ENCODE measurements at regions not wholly inside any gene's neighbourhood (a gene's known extent, or its start where the extent isn't known, plus 50 kb on each side); places are given as distances from the start of the nearest gene placed in this dataset.

DNA sequence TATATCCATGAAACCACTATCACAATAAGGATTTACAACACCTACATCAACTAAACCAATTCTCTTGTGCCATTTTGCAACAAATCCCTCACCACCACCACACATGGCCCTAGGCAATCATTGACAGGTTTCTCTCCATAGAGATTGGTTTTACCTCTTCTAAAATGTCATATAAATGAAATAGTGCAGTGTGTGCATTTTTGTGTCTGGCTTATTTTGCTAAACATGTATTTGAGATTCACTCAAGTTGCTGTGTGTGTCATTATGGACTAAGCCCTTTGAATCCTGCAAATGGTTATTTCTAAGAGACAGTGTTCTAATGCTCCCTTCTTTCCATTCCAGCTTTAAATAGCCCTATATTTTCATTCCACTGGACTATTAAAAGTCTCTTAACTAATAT lies 179.7 kb upstream of the LRRC7 start:
- DNase-seq = no peak

GRCh38 chr1:69400128-69400527 lies 167.6 kb upstream of the LRRC7 start:
- DNase-seq = no peak

- no peak for DNase-seq
Observed at GRCh38 chr1:69401879-69402278, 165.8 kb upstream of the LRRC7 start.

- DNase-seq = no peak
Observed at GRCh38 chr1:69403756-69404320, 163.9 kb upstream of the LRRC7 start.

DNA sequence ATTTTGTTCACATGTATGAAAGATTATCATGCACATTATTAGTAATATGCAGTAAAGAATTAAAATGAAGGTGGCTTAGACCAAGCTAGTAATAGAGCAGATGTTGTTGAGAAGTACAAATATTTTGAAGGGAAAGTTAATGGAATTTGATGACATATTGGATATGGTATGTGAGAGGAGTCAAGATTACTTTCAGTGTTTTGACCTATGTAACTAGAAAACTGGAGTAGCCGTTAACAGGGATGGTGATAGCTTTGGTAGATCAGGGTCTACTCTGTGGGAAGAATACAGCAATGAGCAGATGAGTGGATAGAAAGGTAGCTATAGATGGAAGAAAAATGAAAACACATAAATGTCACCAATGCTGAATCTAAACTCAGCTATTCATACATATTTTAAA lies 163.2 kb upstream of the LRRC7 start:
- no peak for DNase-seq

- DNase-seq = no peak
Observed at GRCh38 chr1:69406244-69406643, 161.5 kb upstream of the LRRC7 start.

DNA sequence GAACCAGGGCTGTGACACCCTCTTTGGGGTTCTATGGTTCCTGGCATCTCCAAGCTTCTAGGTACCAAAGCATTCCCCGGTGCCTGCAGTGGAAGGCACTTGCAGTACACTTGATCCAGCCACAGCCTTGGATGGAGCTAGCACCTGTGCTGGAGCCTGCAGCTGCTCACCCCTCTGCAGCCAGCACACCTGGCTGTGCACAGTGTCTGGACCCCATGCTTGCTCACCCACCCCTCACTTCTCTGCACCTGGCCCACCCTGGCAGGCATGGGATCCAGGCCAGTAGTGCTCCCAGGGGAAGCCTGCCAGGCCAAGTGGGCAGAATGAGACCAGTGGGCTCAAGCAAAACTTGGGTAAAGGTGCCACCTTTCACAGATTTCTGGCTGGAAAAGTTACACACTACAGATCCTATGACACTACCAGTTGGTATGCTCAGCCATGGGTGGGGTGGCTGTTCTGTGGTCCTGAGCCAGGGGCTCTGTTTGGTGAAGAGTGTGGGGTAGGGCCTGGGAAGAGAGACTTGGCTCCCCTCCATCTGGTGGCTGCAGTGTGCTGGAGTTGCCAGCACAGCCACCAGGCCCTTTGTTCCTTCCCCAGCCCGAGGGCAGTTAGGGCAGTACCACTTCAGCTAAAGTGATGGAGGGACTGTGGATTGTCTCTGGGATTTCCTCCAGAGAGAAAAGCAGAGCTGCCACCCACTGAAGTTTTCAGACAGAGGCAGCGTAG lies 157.8 kb upstream of the LRRC7 start:
- no peak for DNase-seq

- no peak for DNase-seq
Observed at GRCh38 chr1:69410457-69410850, 157.3 kb upstream of the LRRC7 start.

DNA sequence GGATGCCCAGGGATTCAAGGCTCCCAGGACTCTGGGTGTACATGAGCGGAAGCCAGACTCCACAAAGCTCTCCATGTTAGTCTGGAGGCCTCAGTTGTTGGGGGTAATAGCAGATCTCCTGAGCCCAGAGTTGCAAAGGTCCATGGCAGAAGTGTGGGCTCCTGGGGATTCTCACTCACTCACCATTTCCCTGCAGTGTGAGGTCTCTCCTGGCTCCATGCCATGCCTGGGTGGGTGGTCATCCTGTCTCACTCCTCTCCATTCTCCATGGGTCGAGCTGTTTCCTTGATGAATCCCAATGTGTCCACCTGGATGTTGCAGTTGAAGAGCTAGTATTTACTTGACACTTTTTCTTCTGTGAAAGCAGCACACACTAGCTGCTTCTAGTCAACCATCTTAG lies 156.8 kb upstream of the LRRC7 start:
- DNase-seq = no peak

GRCh38 chr1:69411617-69412016 lies 156.1 kb upstream of the LRRC7 start:
- DNase-seq = no peak

- DNase-seq = no peak
Observed at GRCh38 chr1:69413129-69413528, 154.6 kb upstream of the LRRC7 start.

GRCh38 chr1:69414574-69414973 lies 153.1 kb upstream of the LRRC7 start:
- DNase-seq = no peak

GRCh38 chr1:69421286-69421685 lies 146.4 kb upstream of the LRRC7 start:
- DNase-seq = no peak

- DNase-seq = no peak
Observed at GRCh38 chr1:69425871-69426270, 141.9 kb upstream of the LRRC7 start.

GRCh38 chr1:69426401-69426800 lies 141.3 kb upstream of the LRRC7 start:
- DNase-seq = no peak

DNA sequence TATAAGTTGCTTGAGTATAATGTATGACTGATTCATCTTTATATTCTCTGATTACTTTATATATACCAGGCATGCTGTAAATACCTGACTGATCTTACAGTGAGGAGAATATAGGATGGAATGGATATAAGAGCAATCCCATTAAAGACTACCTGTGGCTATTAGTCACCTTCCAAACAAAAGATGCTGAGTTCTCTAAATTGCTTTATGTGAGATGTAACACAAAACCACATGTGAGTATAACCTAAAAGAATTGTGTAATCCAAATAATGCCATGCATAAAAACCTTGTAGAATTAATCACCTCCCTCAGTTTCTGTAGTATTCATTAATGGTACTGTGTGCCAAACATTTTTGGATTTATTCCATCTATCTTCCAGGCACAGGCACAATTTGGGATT lies 134.6 kb upstream of the LRRC7 start:
- DNase-seq = no peak

- no peak for DNase-seq
Observed at GRCh38 chr1:69436151-69436550, 131.6 kb upstream of the LRRC7 start.

DNA sequence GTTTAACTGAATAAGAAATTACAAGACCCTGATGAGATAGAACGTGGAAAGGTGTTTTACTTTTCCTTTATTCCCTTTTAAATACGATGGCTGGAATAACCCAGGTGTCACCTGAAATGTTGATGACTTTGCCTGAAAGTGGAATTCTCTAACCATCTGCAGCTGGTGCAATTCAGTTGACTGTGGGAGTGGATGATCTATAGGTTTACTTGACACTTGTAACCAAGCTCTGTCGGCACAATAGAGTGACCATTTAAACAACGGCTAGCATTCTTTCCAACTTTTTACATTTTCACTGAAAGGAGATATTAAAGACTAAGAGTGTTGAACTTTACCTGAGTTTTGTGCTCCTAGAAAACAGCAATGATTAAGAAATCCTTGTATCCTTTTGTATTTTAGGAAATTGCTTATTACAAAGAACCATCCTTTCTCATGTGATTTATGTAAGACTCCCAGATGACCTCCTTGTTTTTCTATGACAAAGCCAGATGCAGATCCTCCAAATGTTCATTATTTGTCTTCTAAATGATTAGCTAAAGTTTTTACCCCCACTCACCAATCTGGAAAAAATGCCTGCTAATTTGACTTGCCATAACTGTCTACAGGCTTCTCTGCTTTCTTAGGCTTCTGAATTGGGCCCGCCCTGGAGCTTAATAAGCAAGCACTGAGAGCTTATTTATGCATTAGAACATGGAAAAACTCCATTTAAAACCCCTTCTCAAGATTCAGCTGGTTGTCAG lies 129.5 kb upstream of the LRRC7 start:
- DNase-seq = no peak

DNA sequence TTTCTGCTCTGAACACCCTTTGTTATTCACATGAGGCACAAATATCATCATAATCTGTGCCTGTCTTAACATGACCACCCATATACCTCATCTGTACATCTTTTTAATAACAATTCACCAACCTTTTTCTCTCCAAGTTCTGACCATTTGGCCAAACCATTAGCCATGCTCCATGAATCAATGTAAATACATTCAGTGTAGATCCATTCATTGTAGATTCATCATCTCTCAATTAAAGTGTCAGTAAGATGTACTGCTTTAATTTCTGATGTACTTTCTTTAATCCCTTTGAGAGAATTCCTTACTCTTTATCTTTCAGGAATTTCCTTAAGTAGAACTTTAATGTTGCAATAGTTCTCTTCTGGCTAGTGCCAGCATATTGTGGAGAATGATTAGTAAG lies 126.2 kb upstream of the LRRC7 start:
- no peak for DNase-seq

DNA sequence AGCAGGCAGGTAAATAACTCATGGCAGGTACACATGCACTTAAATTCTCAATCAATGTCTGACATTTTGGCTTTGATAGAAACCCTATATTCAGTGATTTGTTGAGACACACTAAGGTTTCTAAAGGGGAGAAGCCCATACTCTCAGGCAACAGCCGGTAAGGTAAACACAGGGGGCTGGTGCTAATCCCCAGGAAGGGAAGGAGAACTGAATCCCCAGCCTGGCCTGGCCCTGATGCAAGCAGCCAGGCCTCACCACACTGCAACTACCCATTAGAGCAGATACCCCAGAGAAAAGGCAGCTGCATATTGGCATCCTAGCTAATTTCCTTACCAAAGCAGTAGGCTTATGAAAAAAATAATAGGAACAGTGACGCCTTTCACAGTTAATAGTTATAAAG lies 116.5 kb upstream of the LRRC7 start:
- no peak for DNase-seq

- no peak for DNase-seq
Observed at GRCh38 chr1:69455718-69456117, 112.0 kb upstream of the LRRC7 start.

DNA sequence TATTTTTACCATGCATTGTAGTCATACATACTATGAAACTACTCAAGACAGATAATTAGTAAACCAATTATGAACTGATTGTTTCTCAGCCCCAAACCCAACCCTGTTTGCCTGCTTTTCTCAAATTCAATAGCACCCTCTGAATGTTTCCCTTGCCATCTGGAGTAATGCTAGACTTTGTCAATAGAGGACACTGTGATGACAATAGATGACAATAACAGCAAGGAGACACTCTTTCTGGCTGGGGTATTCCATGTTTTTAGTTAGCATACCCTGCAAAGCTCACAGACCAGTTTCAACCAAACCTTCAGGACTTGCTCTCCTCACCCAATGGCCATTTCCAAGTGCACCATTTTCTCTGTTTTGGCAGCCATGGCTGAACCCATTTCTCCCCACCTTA lies 108.5 kb upstream of the LRRC7 start:
- no peak for DNase-seq

DNA sequence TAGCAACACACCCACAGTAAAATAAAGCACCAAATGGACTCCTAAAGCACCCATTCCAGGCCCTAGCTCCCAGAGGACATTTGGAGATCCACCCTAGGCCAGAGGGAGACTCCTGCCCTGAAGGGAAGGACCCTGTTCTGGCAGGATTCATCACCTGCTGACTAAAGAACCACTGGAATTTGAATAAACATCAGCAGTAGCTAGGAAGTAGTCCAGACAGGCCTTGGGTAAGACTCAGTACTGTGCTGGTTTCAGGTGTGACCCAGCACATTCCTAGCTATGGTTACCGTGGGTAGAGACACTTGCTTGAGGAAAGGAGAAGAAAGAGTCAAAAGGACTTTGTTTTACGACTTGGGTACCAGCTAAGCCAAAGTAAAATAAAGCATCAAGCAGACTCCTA lies 92.7 kb upstream of the LRRC7 start:
- DNase-seq = no peak

GRCh38 chr1:69479734-69480133 lies 88.0 kb upstream of the LRRC7 start:
- no peak for DNase-seq

Measured in right forelimb (tissue), 1 donor.